PC-3 (cell line): ENCODE measurements at regions not wholly inside any gene's neighbourhood (a gene's known extent, or its start where the extent isn't known, plus 50 kb on each side); places are given as distances from the start of the nearest gene placed in this dataset.

ENCODE experiments used
- ATAC-seq: fragments of 200-7000 bp; cut with Tn5 transposase; 2 replicates; pipeline ENCODE4 v1.9.1; 2020; ENCODE audit warnings: mild to moderate bottlenecking, moderate library complexity
- BruUV-seq: library from RNA; stranded (reverse); fragments of 400-500 nt; replicated peaks from 2 replicates; lab custom pipeline; 2021; lab: Mats Ljungman, UMichigan
- CTCF ChIA-PET: fragments of 300-600 bp; sonication (Branson Sonifier 250); formaldehyde crosslinking; loops from one replicate; lab custom pipeline; 2022; ENCODE audit warnings: antibody characterized with exemption; lab: Charles Lee
- POLR2A ChIA-PET: fragments of 300-600 bp; sonication (Branson Sonifier 250); formaldehyde crosslinking; loops from one replicate; lab custom pipeline; 2022; ENCODE audit warnings: antibody characterized with exemption; ENCODE audit not compliant: unreplicated experiment; lab: Charles Lee
- DNase-seq: peaks from one replicate; pipeline ENCODE4 v3.0.0-alpha.2; 2015
- H2AFZ ChIP-seq: fragments of 300-600 bp; sonication (generic); 2 replicates; pipeline ENCODE4 v1.6.0; 2016; ENCODE audit warnings: antibody characterized with exemption, low read length
- H3F3A ChIP-seq: fragments of 300-600 bp; sonication (generic); one replicate; pipeline ENCODE4 v1.6.0; 2017; ENCODE audit warnings: antibody characterized with exemption, low read length, control low read depth, mild to moderate bottlenecking; ENCODE audit not compliant: unreplicated experiment
- H3K27ac ChIP-seq: fragments of 300-600 bp; sonication (generic); 2 replicates; pipeline ENCODE4 v1.5.1; 2016; ENCODE audit warnings: mild to moderate bottlenecking, low read length
- H3K27me3 ChIP-seq: fragments of 300-600 bp; sonication (generic); 2 replicates; pipeline ENCODE4 v1.6.1; 2016; ENCODE audit warnings: low read length, mixed read lengths
- H3K36me3 ChIP-seq: fragments of 300-600 bp; sonication (generic); 2 replicates; pipeline ENCODE4 v1.6.1; 2016; ENCODE audit warnings: low read depth, mixed run types, low read length, mixed read lengths
- H3K4me1 ChIP-seq: fragments of 300-600 bp; sonication (generic); 2 replicates; pipeline ENCODE4 v1.5.1; 2016; ENCODE audit warnings: low read length; ENCODE audit not compliant: insufficient read depth
- H3K4me2 ChIP-seq: fragments of 300-600 bp; sonication (generic); 2 replicates; pipeline ENCODE4 v1.6.0; 2016; ENCODE audit warnings: low read length
- H3K4me3 ChIP-seq: fragments of 300-600 bp; sonication (generic); 2 replicates; pipeline ENCODE4 v1.5.1; 2016; ENCODE audit warnings: mild to moderate bottlenecking, low read length, mixed read lengths
- H3K79me2 ChIP-seq: fragments of 300-600 bp; sonication (generic); 2 replicates; pipeline ENCODE4 v1.6.1; 2017; ENCODE audit warnings: low read length, mixed read lengths
- H3K9ac ChIP-seq: fragments of 300-600 bp; sonication (generic); 2 replicates; pipeline ENCODE4 v1.6.0; 2016; ENCODE audit warnings: mild to moderate bottlenecking, low read length
- H3K9me2 ChIP-seq: fragments of 300-600 bp; sonication (generic); replicated peaks from 2 replicates; pipeline ENCODE4 v1.6.1; 2016; ENCODE audit warnings: mixed run types, low read length, mixed read lengths
- H3K9me3 ChIP-seq: fragments of 300-600 bp; sonication (generic); 2 replicates; pipeline ENCODE4 v1.6.1; 2016; ENCODE audit warnings: low read length, mixed read lengths
- H4K20me1 ChIP-seq: fragments of 300-600 bp; sonication (generic); 2 replicates; pipeline ENCODE4 v1.6.1; 2016; ENCODE audit warnings: low read length, mixed read lengths
- EZH2 ChIP-seq: fragments of 300-600 bp; sonication (generic); IDR thresholded peaks from one replicate; pipeline ENCODE4 v1.6.1; 2017; ENCODE audit warnings: antibody characterized with exemption, mild to moderate bottlenecking, low read length; ENCODE audit not compliant: unreplicated experiment
- EZH2phosphoT487 ChIP-seq: fragments of 300-600 bp; sonication (generic); IDR thresholded peaks from 2 replicates; pipeline ENCODE4 v1.6.1; 2018; ENCODE audit warnings: mild to moderate bottlenecking, antibody characterized with exemption, low read length, borderline replicate concordance
- intact Hi-C: fragments of 100-400 bp; cut with micrococcal nuclease; formaldehyde crosslinking; loops from 2 replicates; pipeline ENCODE4 v1.9.0; 2023
- TF ChIP-seq, protein P1 (sequence below): fragments of 300-600 bp; sonication (generic); conservative IDR thresholded peaks from 2 replicates; pipeline ENCODE4 v1.5.1; 2017; ENCODE audit warnings: antibody characterized with exemption, low read depth, mild to moderate bottlenecking, low read length

DNA sequence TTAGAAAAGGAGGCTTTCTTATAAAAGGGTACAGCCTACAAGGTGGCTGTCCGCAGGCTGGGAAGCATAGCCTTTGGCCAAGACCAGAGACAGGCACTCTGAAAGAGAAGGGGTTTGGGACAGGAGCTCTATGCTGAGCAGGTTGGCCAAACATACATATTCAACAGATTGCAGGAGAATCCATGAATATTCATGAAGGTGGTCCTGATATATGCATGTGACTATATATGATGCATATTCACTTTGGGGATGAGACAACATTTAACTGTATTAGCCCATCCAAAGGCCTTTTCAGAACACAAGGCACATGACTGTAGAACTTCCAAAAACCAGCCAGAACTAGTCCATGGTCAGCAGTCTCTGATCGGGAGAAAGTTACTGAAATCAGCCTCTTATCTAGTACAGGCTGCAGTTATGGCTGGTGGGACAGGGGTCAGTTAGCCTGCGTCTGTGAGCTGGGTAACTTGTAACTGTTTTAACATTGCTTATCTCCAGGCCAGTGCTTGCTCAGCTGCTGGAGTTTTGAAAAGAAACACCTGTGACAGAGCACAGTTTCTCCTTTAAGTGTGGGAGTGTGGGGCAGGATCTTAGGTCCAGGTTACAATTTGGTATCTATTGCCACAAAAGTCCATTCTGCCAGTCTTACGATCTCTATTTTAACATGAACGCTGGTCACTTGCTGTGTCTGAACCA is 924.2 kb downstream of the UQCRFS1 start:
- no peaks in the 10 kb centered on the region for H3K4me1 ChIP-seq
- CTCF ChIA-PET, result no interaction called here
- no peaks in the 10 kb centered on the region for H3F3A ChIP-seq
- H3K27me3 ChIP-seq, result no peaks in the 10 kb centered on the region
- H3K9ac ChIP-seq, result no peak overlapping the region
- TF ChIP-seq EZH2phosphoT487 (no peak), EZH2 (no peak)
- TF ChIP-seq, protein P1, sequence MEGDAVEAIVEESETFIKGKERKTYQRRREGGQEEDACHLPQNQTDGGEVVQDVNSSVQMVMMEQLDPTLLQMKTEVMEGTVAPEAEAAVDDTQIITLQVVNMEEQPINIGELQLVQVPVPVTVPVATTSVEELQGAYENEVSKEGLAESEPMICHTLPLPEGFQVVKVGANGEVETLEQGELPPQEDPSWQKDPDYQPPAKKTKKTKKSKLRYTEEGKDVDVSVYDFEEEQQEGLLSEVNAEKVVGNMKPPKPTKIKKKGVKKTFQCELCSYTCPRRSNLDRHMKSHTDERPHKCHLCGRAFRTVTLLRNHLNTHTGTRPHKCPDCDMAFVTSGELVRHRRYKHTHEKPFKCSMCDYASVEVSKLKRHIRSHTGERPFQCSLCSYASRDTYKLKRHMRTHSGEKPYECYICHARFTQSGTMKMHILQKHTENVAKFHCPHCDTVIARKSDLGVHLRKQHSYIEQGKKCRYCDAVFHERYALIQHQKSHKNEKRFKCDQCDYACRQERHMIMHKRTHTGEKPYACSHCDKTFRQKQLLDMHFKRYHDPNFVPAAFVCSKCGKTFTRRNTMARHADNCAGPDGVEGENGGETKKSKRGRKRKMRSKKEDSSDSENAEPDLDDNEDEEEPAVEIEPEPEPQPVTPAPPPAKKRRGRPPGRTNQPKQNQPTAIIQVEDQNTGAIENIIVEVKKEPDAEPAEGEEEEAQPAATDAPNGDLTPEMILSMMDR, result no peak
- POLR2A ChIA-PET, result no interaction called here
- H3K9me3 ChIP-seq, result no peaks in the 10 kb centered on the region
- no peaks in the 10 kb centered on the region for H3K36me3 ChIP-seq
- H3K4me3 ChIP-seq, result no peak overlapping the region
- intact Hi-C loops, result no loop called here
- H4K20me1 ChIP-seq, result no peaks in the 10 kb centered on the region
- no peak overlapping the region for H3K27ac ChIP-seq
- no peak for ATAC-seq
- H2AFZ ChIP-seq, result no peak overlapping the region
- H3K79me2 ChIP-seq, result no peaks in the 10 kb centered on the region
- no peak for DNase-seq
- no TSS peak for BruUV-seq
- no peak overlapping the region for H3K4me2 ChIP-seq
- no peaks in the 10 kb centered on the region for H3K9me2 ChIP-seq

DNA sequence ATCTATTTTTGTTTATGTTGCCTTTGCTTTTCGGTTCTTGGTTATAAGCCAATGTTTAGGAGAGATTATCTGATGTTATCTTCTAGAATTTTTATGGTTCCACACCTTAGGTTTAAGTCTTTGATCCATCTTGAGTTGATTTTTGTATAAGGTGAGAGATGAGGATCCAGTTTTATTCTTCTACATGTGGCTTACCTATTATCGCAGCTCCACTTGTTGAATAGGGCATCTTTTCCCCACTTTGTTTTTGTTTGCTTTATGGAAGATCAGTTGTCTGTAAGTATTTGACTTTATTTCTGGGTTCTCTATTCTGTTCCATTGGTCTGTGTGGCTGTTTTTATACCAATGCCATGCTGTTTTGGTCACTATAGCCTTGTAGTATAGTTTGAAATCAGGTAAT is 927.0 kb downstream of the UQCRFS1 start:
- ChIA-PET CTCF (no interaction called here), POLR2A (no interaction called here)
- H3K9me2 ChIP-seq, result no peaks in the 10 kb centered on the region
- H3K27me3 ChIP-seq, result no peaks in the 10 kb centered on the region
- H3K4me2 ChIP-seq, result no peak overlapping the region
- H3K27ac ChIP-seq, result no peak overlapping the region
- DNase-seq, result no peak
- no peaks in the 10 kb centered on the region for H3K4me1 ChIP-seq
- no peak for TF ChIP-seq EZH2
- TF ChIP-seq EZH2phosphoT487, result no peak
- TF ChIP-seq, protein P1, result no peak
- no TSS peak for BruUV-seq
- intact Hi-C loops, result no loop called here
- H3K9me3 ChIP-seq, result no peaks in the 10 kb centered on the region
- no peak overlapping the region for H2AFZ ChIP-seq
- H3K79me2 ChIP-seq, result no peaks in the 10 kb centered on the region
- no peak overlapping the region for H3K4me3 ChIP-seq
- no peaks in the 10 kb centered on the region for H3F3A ChIP-seq
- H4K20me1 ChIP-seq, result no peaks in the 10 kb centered on the region
- no peak overlapping the region for H3K9ac ChIP-seq
- no peaks in the 10 kb centered on the region for H3K36me3 ChIP-seq
- ATAC-seq, result no peak

DNA sequence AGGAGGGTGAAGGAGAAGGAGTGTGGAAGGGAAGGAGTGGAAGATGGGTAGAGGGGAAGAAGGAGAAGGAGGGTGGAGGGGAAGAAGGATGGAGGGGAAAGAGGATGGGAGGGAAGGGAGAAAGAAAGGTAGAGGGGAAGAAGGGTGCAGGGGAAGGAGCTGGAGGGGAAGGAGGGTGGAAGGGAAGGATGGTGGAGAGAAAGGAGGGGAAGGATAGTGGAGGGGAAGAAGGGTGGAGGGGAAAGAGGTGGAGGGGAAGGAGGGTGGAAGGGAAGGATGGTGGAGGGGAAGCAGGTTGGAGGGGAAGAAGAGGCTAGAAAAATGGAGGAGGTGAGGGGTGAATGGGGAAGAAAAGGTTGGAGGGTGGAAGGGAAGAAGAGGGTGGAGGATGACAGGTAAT is 927.9 kb downstream of the UQCRFS1 start:
- Histone ChIP-seq H3K4me1 (no peaks in the 10 kb centered on the region), H3K9me3 (no peaks in the 10 kb centered on the region), H3K36me3 (no peaks in the 10 kb centered on the region), H3K27me3 (no peaks in the 10 kb centered on the region), H3F3A (no peaks in the 10 kb centered on the region), H3K4me2 (no peak overlapping the region), H3K79me2 (no peaks in the 10 kb centered on the region), H3K9ac (no peak overlapping the region), H3K4me3 (no peak overlapping the region), H3K27ac (no peak overlapping the region), H2AFZ (no peak overlapping the region), H3K9me2 (no peaks in the 10 kb centered on the region), H4K20me1 (no peaks in the 10 kb centered on the region)
- no TSS peak for BruUV-seq
- TF ChIP-seq EZH2phosphoT487, result no peak
- TF ChIP-seq, protein P1, result no peak
- TF ChIP-seq EZH2, result no peak
- intact Hi-C loops, result no loop called here
- no peak for DNase-seq
- no peak for ATAC-seq
- CTCF ChIA-PET, result no interaction called here
- POLR2A ChIA-PET, result no interaction called here
